Nephron (organoid): ENCODE measurements at regions not wholly inside any gene's neighbourhood (a gene's known extent, or its start where the extent isn't known, plus 50 kb on each side); places are given as distances from the start of the nearest gene placed in this dataset.

ENCODE experiments used
- H3K27ac Mint-ChIP-seq, 3 experiments: 2 replicates each; pipeline ENCODE4 v1.8.0; 2020; ENCODE audit warnings: mixed read lengths in 3 of 3, mild to moderate bottlenecking in 2 of 3, moderate library complexity in 1 of 3
- H3K27me3 Mint-ChIP-seq: 2 replicates; pipeline ENCODE4 v1.8.0; 2021; ENCODE audit warnings: low read depth, mild to moderate bottlenecking, moderate library complexity, mixed read lengths
- H3K36me3 Mint-ChIP-seq: 2 replicates; pipeline ENCODE4 v1.8.0; 2020; ENCODE audit warnings: low read depth, mixed read lengths
- H3K4me1 Mint-ChIP-seq: 2 replicates; pipeline ENCODE4 v1.8.0; 2020; ENCODE audit warnings: mixed read lengths
- H3K4me3 Mint-ChIP-seq, 3 experiments: 2 replicates each; pipeline ENCODE4 v1.8.0; 2020; ENCODE audit warnings: mild to moderate bottlenecking in 3 of 3, mixed read lengths in 3 of 3, moderate library complexity in 2 of 3
- H3K9me3 Mint-ChIP-seq: 2 replicates; pipeline ENCODE4 v1.8.0; 2020; ENCODE audit warnings: mixed read lengths
- CTCF ChIP-seq, 3 experiments: fragments of 200-600 bp; sonication (generic); IDR thresholded peaks; one replicate each; pipeline ENCODE4 v1.5.0; 2021; ENCODE audit warnings: antibody characterized with exemption in 3 of 3; ENCODE audit not compliant: unreplicated experiment in 3 of 3

GRCh38 chr5:155189476-155189875, 175.9 kb downstream of the KIF4B start:
- Mint-ChIP-seq H3K27me3 (no peaks in the 10 kb centered on the region), H3K4me3 (no peak overlapping the region), H3K9me3 (no peaks in the 10 kb centered on the region), H3K27ac (no peak overlapping the region), H3K36me3 (no peaks in the 10 kb centered on the region), H3K4me1 (no peaks in the 10 kb centered on the region)
- no peak for TF ChIP-seq CTCF (IDR thresholded peaks at IDR 0.05; ENCODE audit: unreplicated experiment in 3 of 3)

GRCh38 chr5:155189981-155190380, 176.4 kb downstream of the KIF4B start:
- Mint-ChIP-seq H3K4me3 (no peak overlapping the region), H3K4me1 (no peaks in the 10 kb centered on the region), H3K9me3 (no peaks in the 10 kb centered on the region), H3K36me3 (no peaks in the 10 kb centered on the region), H3K27ac (no peak overlapping the region), H3K27me3 (no peaks in the 10 kb centered on the region)
- TF ChIP-seq CTCF (IDR thresholded peaks at IDR 0.05; ENCODE audit: unreplicated experiment in 3 of 3) = no peak

GRCh38 chr5:155193029-155193428, 179.5 kb downstream of the KIF4B start:
- H3K9me3 Mint-ChIP-seq = no peaks in the 10 kb centered on the region
- no peak overlapping the region for H3K27ac Mint-ChIP-seq
- H3K36me3 Mint-ChIP-seq = no peaks in the 10 kb centered on the region
- H3K4me1 Mint-ChIP-seq = no peaks in the 10 kb centered on the region
- no peak overlapping the region for H3K4me3 Mint-ChIP-seq
- H3K27me3 Mint-ChIP-seq = no peaks in the 10 kb centered on the region
- TF ChIP-seq CTCF (IDR thresholded peaks at IDR 0.05; ENCODE audit: unreplicated experiment in 3 of 3) = no peak

- Mint-ChIP-seq H3K9me3 (no peaks in the 10 kb centered on the region), H3K4me1 (no peaks in the 10 kb centered on the region), H3K36me3 (no peaks in the 10 kb centered on the region), H3K27ac (no peak overlapping the region), H3K27me3 (no peaks in the 10 kb centered on the region), H3K4me3 (no peak overlapping the region)
- no peak for TF ChIP-seq CTCF (IDR thresholded peaks at IDR 0.05; ENCODE audit: unreplicated experiment in 3 of 3)
Measured at GRCh38 chr5:155193483-155194107, 180.0 kb downstream of the KIF4B start.

- Mint-ChIP-seq H3K4me1 (no peaks in the 10 kb centered on the region), H3K9me3 (peaks cover 18% of the 10 kb centered on the region), H3K27ac (no peak overlapping the region), H3K4me3 (no peak overlapping the region), H3K36me3 (no peaks in the 10 kb centered on the region), H3K27me3 (peaks cover 4% of the 10 kb centered on the region)
- TF ChIP-seq CTCF (IDR thresholded peaks at IDR 0.05; ENCODE audit: unreplicated experiment in 3 of 3) = no peak
Measured at GRCh38 chr5:155200608-155201007, 187.1 kb downstream of the KIF4B start.

GRCh38 chr5:155211764-155212163, 198.2 kb downstream of the KIF4B start:
- H3K9me3 Mint-ChIP-seq = peaks cover 2% of the 10 kb centered on the region
- H3K36me3 Mint-ChIP-seq = no peaks in the 10 kb centered on the region
- no peak overlapping the region for H3K4me3 Mint-ChIP-seq
- H3K27me3 Mint-ChIP-seq = no peaks in the 10 kb centered on the region
- TF ChIP-seq CTCF (IDR thresholded peaks at IDR 0.05; ENCODE audit: unreplicated experiment in 3 of 3) = no peak
- H3K4me1 Mint-ChIP-seq = no peaks in the 10 kb centered on the region
- no peak overlapping the region for H3K27ac Mint-ChIP-seq
